ENCODE measurements at regions not wholly inside any gene's neighbourhood (a gene's known extent, or its start where the extent isn't known, plus 50 kb on each side); places are given as distances from the start of the nearest gene placed in this dataset.

- no peak overlapping the region for H3K4me3 ChIP-seq (ENCODE audit: low read length)
- no peaks in the 10 kb centered on the region for H3K27me3 ChIP-seq (ENCODE audit: insufficient read depth, low read depth, low read length)
- H3K4me2 ChIP-seq (ENCODE audit: low read length), result no peak overlapping the region
- no peaks in the 10 kb centered on the region for H3F3A ChIP-seq (ENCODE audit: insufficient read depth, low read length, poor library complexity, severe bottlenecking)
- no peaks in the 10 kb centered on the region for H4K20me1 ChIP-seq (ENCODE audit: insufficient read depth)
- no peak overlapping the region for H2AFZ ChIP-seq (ENCODE audit: low read depth, low read length)
- no peaks in the 10 kb centered on the region for H3K9me3 ChIP-seq (ENCODE audit: low read length)
- no peaks in the 10 kb centered on the region for H3K79me2 ChIP-seq (replicated peaks; ENCODE audit: insufficient read depth, low read length)
- TF ChIP-seq CTCF (IDR thresholded peaks at IDR 0.05; ENCODE audit: poor library complexity, severe bottlenecking) (no peak), EP300 (conservative IDR thresholded peaks at IDR 0.05; ENCODE audit: poor library complexity, severe bottlenecking) (no peak), EZH2 (IDR thresholded peaks at IDR 0.05; ENCODE audit: borderline replicate concordance, insufficient read depth, low read length, poor library complexity, severe bottlenecking) (no peak), TAF1 (IDR thresholded peaks at IDR 0.05; ENCODE audit: low read depth) (no peak), MXI1 (conservative IDR thresholded peaks at IDR 0.05; ENCODE audit: poor library complexity, severe bottlenecking) (no peak), POLR2AphosphoS5 (IDR thresholded peaks at IDR 0.05) (no peak), RAD21 (conservative IDR thresholded peaks at IDR 0.05) (no peak), SMC3 (conservative IDR thresholded peaks at IDR 0.05; ENCODE audit: poor library complexity) (no peak)
- TF ChIP-seq, protein P1, sequence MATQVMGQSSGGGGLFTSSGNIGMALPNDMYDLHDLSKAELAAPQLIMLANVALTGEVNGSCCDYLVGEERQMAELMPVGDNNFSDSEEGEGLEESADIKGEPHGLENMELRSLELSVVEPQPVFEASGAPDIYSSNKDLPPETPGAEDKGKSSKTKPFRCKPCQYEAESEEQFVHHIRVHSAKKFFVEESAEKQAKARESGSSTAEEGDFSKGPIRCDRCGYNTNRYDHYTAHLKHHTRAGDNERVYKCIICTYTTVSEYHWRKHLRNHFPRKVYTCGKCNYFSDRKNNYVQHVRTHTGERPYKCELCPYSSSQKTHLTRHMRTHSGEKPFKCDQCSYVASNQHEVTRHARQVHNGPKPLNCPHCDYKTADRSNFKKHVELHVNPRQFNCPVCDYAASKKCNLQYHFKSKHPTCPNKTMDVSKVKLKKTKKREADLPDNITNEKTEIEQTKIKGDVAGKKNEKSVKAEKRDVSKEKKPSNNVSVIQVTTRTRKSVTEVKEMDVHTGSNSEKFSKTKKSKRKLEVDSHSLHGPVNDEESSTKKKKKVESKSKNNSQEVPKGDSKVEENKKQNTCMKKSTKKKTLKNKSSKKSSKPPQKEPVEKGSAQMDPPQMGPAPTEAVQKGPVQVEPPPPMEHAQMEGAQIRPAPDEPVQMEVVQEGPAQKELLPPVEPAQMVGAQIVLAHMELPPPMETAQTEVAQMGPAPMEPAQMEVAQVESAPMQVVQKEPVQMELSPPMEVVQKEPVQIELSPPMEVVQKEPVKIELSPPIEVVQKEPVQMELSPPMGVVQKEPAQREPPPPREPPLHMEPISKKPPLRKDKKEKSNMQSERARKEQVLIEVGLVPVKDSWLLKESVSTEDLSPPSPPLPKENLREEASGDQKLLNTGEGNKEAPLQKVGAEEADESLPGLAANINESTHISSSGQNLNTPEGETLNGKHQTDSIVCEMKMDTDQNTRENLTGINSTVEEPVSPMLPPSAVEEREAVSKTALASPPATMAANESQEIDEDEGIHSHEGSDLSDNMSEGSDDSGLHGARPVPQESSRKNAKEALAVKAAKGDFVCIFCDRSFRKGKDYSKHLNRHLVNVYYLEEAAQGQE (IDR thresholded peaks at IDR 0.05; ENCODE audit: borderline replicate concordance), result no peak
- no peaks in the 10 kb centered on the region for H3K9me2 ChIP-seq (ENCODE audit: insufficient read depth, low read length)
- H3K27ac ChIP-seq (ENCODE audit: low read length), result no peak overlapping the region
- H3K36me3 ChIP-seq (ENCODE audit: insufficient read depth, low read length), result no peaks in the 10 kb centered on the region
- H3K9ac ChIP-seq (ENCODE audit: low read length), result no peak overlapping the region
Measured at GRCh38 chr6:100220543-100220942, 226.5 kb upstream of the MCHR2 start.

DNA sequence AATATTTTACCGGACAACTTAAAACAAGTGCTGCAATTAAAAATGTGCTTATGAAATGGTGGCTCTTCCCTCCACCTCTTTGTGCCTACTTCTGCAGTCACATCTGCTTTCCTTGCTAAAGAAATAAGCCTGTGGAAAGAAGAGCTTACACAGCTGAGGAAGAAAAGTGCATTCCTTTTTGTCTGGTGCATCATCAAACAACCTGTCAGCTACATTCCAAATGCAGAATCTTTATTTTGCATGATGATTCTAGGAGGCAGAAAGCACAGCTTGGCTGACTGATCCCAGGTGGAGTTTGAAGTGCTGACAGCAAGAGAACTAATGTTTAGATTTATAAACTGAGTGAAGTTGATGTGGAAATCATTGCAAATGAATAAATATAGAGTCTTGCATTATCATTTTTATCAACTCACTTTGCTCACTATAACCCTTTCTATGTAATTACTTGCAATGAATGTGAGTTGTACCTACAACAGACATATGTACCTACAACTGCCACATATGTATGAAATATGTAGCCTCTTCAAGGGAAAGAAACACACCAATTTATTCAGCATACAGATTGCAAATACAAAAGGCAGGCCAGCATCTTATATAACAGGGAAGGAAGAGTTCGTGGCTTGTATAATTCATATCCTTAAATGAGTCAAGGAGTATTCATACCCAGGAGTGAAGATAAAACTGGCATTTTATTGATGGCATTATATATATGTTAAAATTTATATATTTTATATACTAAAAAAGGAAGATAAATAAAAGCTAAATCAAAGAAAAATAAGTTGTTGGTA lies 223.4 kb upstream of the MCHR2 start:
- H3K9me2 ChIP-seq (ENCODE audit: insufficient read depth, low read length), result no peaks in the 10 kb centered on the region
- no peaks in the 10 kb centered on the region for H3K27me3 ChIP-seq (ENCODE audit: insufficient read depth, low read depth, low read length)
- no peaks in the 10 kb centered on the region for H3F3A ChIP-seq (ENCODE audit: insufficient read depth, low read length, poor library complexity, severe bottlenecking)
- TF ChIP-seq EZH2 (IDR thresholded peaks at IDR 0.05; ENCODE audit: borderline replicate concordance, insufficient read depth, low read length, poor library complexity, severe bottlenecking) (no peak), EP300 (conservative IDR thresholded peaks at IDR 0.05; ENCODE audit: poor library complexity, severe bottlenecking) (peak; percentile 77), POLR2AphosphoS5 (IDR thresholded peaks at IDR 0.05) (peak; percentile 37), TAF1 (IDR thresholded peaks at IDR 0.05; ENCODE audit: low read depth) (no peak), SMC3 (conservative IDR thresholded peaks at IDR 0.05; ENCODE audit: poor library complexity) (no peak), CTCF (IDR thresholded peaks at IDR 0.05; ENCODE audit: poor library complexity, severe bottlenecking) (no peak), RAD21 (conservative IDR thresholded peaks at IDR 0.05) (no peak), MXI1 (conservative IDR thresholded peaks at IDR 0.05; ENCODE audit: poor library complexity, severe bottlenecking) (no peak)
- TF ChIP-seq, protein P1 (IDR thresholded peaks at IDR 0.05; ENCODE audit: borderline replicate concordance), result peak; percentile 29
- H3K79me2 ChIP-seq (replicated peaks; ENCODE audit: insufficient read depth, low read length), result no peaks in the 10 kb centered on the region
- H3K27ac ChIP-seq (ENCODE audit: low read length), result no peak overlapping the region
- no peaks in the 10 kb centered on the region for H3K36me3 ChIP-seq (ENCODE audit: insufficient read depth, low read length)
- no peak overlapping the region for H2AFZ ChIP-seq (ENCODE audit: low read depth, low read length)
- H3K9ac ChIP-seq (ENCODE audit: low read length), result no peak overlapping the region
- H4K20me1 ChIP-seq (ENCODE audit: insufficient read depth), result no peaks in the 10 kb centered on the region
- H3K4me3 ChIP-seq (ENCODE audit: low read length), result no peak overlapping the region
- no peak overlapping the region for H3K4me2 ChIP-seq (ENCODE audit: low read length)
- H3K9me3 ChIP-seq (ENCODE audit: low read length), result no peaks in the 10 kb centered on the region
